ENCODE measurements at regions not wholly inside any gene's neighbourhood (a gene's known extent, or its start where the extent isn't known, plus 50 kb on each side); places are given as distances from the start of the nearest gene placed in this dataset.

GRCh38 chr18:76736309-76736708 is 86.0 kb upstream of the ZNF236 start:
- TF ChIP-seq FOXK2 (IDR thresholded peaks at IDR 0.05) (no peak), NFRKB (IDR thresholded peaks at IDR 0.05) (no peak), SP1 (IDR thresholded peaks at IDR 0.05) (no peak), FOXA1 (IDR thresholded peaks at IDR 0.05) (no peak), SUZ12 (IDR thresholded peaks at IDR 0.05) (no peak), ELF4 (IDR thresholded peaks at IDR 0.05) (no peak), CTBP1 (IDR thresholded peaks at IDR 0.05; ENCODE audit: borderline replicate concordance) (no peak), TARDBP (IDR thresholded peaks at IDR 0.05) (no peak), HDGF (IDR thresholded peaks at IDR 0.05; ENCODE audit: borderline replicate concordance) (no peak), ARNT (IDR thresholded peaks at IDR 0.05) (no peak), L3MBTL2 (conservative IDR thresholded peaks at IDR 0.05) (no peak), FOXM1 (IDR thresholded peaks at IDR 0.05; ENCODE audit: borderline replicate concordance) (no peak), BHLHE40 (IDR thresholded peaks at IDR 0.05; ENCODE audit: borderline replicate concordance) (no peak)
